ENCODE measurements at regions not wholly inside any gene's neighbourhood (a gene's known extent, or its start where the extent isn't known, plus 50 kb on each side); places are given as distances from the start of the nearest gene placed in this dataset.

GRCh38 chr16:48450367-48450766 lies 65.2 kb upstream of the SIAH1 start:
- no peak for TF ChIP-seq MYC (IDR thresholded peaks at IDR 0.05; ENCODE audit: low read depth, low read length)
- TF ChIP-seq MAX (IDR thresholded peaks at IDR 0.05; ENCODE audit: low read depth, low read length), result no peak
- no peak for TF ChIP-seq CTCF (IDR thresholded peaks at IDR 0.05; ENCODE audit: low read depth, low read length)
- TF ChIP-seq POLR2A (IDR thresholded peaks at IDR 0.05; ENCODE audit: extremely low read depth, insufficient read length), result no peak
- H3K4me3 ChIP-seq (ENCODE audit: low read depth, low read length), result no peak overlapping the region
- DNase-seq (ENCODE audit: low read depth), result no peak

- TF ChIP-seq CTCF (IDR thresholded peaks at IDR 0.05; ENCODE audit: low read depth, low read length) (no peak), MYC (IDR thresholded peaks at IDR 0.05; ENCODE audit: low read depth, low read length) (no peak), POLR2A (IDR thresholded peaks at IDR 0.05; ENCODE audit: extremely low read depth, insufficient read length) (no peak), MAX (IDR thresholded peaks at IDR 0.05; ENCODE audit: low read depth, low read length) (no peak)
- no peak for DNase-seq (ENCODE audit: low read depth)
- no peak overlapping the region for H3K4me3 ChIP-seq (ENCODE audit: low read depth, low read length)
Measured at GRCh38 chr16:48448841-48449481, 63.7 kb upstream of the SIAH1 start.

GRCh38 chr16:48447940-48448536 lies 62.8 kb upstream of the SIAH1 start:
- no peak for DNase-seq (ENCODE audit: low read depth)
- TF ChIP-seq CTCF (IDR thresholded peaks at IDR 0.05; ENCODE audit: low read depth, low read length), result no peak
- no peak for TF ChIP-seq POLR2A (IDR thresholded peaks at IDR 0.05; ENCODE audit: extremely low read depth, insufficient read length)
- no peak for TF ChIP-seq MYC (IDR thresholded peaks at IDR 0.05; ENCODE audit: low read depth, low read length)
- TF ChIP-seq MAX (IDR thresholded peaks at IDR 0.05; ENCODE audit: low read depth, low read length), result no peak
- no peak overlapping the region for H3K4me3 ChIP-seq (ENCODE audit: low read depth, low read length)

- no peak overlapping the region for H3K4me3 ChIP-seq (ENCODE audit: low read depth, low read length)
- no peak for TF ChIP-seq POLR2A (IDR thresholded peaks at IDR 0.05; ENCODE audit: extremely low read depth, insufficient read length)
- no peak for TF ChIP-seq MYC (IDR thresholded peaks at IDR 0.05; ENCODE audit: low read depth, low read length)
- TF ChIP-seq CTCF (IDR thresholded peaks at IDR 0.05; ENCODE audit: low read depth, low read length), result no peak
- no peak for TF ChIP-seq MAX (IDR thresholded peaks at IDR 0.05; ENCODE audit: low read depth, low read length)
- no peak for DNase-seq (ENCODE audit: low read depth)
Measured at GRCh38 chr16:48447428-48447827, 62.2 kb upstream of the SIAH1 start.

GRCh38 chr16:48446534-48446920 lies 61.3 kb upstream of the SIAH1 start:
- no peak overlapping the region for H3K4me3 ChIP-seq (ENCODE audit: low read depth, low read length)
- TF ChIP-seq MYC (IDR thresholded peaks at IDR 0.05; ENCODE audit: low read depth, low read length) (no peak), POLR2A (IDR thresholded peaks at IDR 0.05; ENCODE audit: extremely low read depth, insufficient read length) (no peak), MAX (IDR thresholded peaks at IDR 0.05; ENCODE audit: low read depth, low read length) (no peak), CTCF (IDR thresholded peaks at IDR 0.05; ENCODE audit: low read depth, low read length) (no peak)
- no peak for DNase-seq (ENCODE audit: low read depth)

All from NB4 (cell line).